Thyroid gland (tissue), 4 donors: ENCODE measurements at regions not wholly inside any gene's neighbourhood (a gene's known extent, or its start where the extent isn't known, plus 50 kb on each side); places are given as distances from the start of the nearest gene placed in this dataset.

Experiments used
- DNase-seq, 2 donors: peaks; one replicate each; pipeline ENCODE4 v3.0.0-alpha.2; 2019
- H3K27ac ChIP-seq, 3 donors: fragments of 200-600 bp; sonication (generic); 1 replicate in 2 of 3; 2 replicates in 1 of 3; pipeline ENCODE4 v1.5.1; 2016 to 2019; ENCODE audit warnings: mild to moderate bottlenecking in 1 of 3, moderate library complexity in 1 of 3
- H3K27me3 ChIP-seq: fragments of 200-600 bp; sonication (generic); one replicate; pipeline ENCODE4 v1.5.1; 2019
- H3K36me3 ChIP-seq, 2 donors: fragments of 200-600 bp; sonication (generic); one replicate each; pipeline ENCODE4 v1.5.1; 2016 to 2019
- H3K4me1 ChIP-seq, 2 donors: fragments of 200-600 bp; sonication (generic); one replicate each; pipeline ENCODE4 v1.5.1; 2017 to 2019
- H3K4me3 ChIP-seq, 3 donors: fragments of 200-600 bp; sonication (generic); replicated peaks in 1 of 3; 1 replicate in 2 of 3; 2 replicates in 1 of 3; pipeline ENCODE4 v1.5.1; 2016; ENCODE audit warnings: mild to moderate bottlenecking in 1 of 3
- H3K9me3 ChIP-seq: fragments of 200-600 bp; sonication (generic); one replicate; pipeline ENCODE4 v1.5.1; 2017
- CTCF ChIP-seq, 6 experiments: fragments of 200-600 bp in 3 of 6; fragments of 450-650 bp in 3 of 6; sonication (generic) in 3 of 6; IDR thresholded peaks; one replicate each; pipeline ENCODE4 v1.5.1; 2016 to 2019; ENCODE audit warnings: antibody characterized with exemption in 6 of 6, mild to moderate bottlenecking in 2 of 6, inconsistent platforms in 1 of 6, moderate library complexity in 1 of 6
- POLR2A ChIP-seq, 2 donors: fragments of 450-650 bp; IDR thresholded peaks; one replicate each; pipeline ENCODE4 v1.6.1; 2017; ENCODE audit warnings: antibody characterized with exemption in 2 of 2, mild to moderate bottlenecking in 2 of 2, moderate library complexity in 1 of 2
- WGBS, 2 donors: methylation state at CpG; one replicate each; pipeline ENCODE4 v1.1.5; 2017; 5-methylcytosine and 5-hydroxymethylcytosine counted together
- intact Hi-C: fragments of 100-400 bp; cut with DNase I; formaldehyde crosslinking; loops from one replicate; pipeline ENCODE4 v1.15.1; 2023

- intact Hi-C loops: no loop called here
- WGBS, 2 donors: 85 to 96% methylated on average over 5 of the region's 5 CpGs
- no peaks in the 10 kb centered on the region for H3K27me3 ChIP-seq
- H3K4me3 ChIP-seq: no peak overlapping the region
- no peak overlapping the region for H3K27ac ChIP-seq
- H3K4me1 ChIP-seq: no peaks in the 10 kb centered on the region
- TF ChIP-seq POLR2A (IDR thresholded peaks at IDR 0.05) (no peak), CTCF (IDR thresholded peaks at IDR 0.05) (no peak)
- H3K9me3 ChIP-seq: no peaks in the 10 kb centered on the region
- no peaks in the 10 kb centered on the region for H3K36me3 ChIP-seq
- DNase-seq: no peak
These were observed 1501.1 kb upstream of the PIK3C3 start for GRCh38 chr18:40453903-40454302.

- H3K4me1 ChIP-seq: no peaks in the 10 kb centered on the region
- H3K9me3 ChIP-seq: no peaks in the 10 kb centered on the region
- WGBS, 2 donors: 41 to 62% methylated on average over 2 of the region's 2 CpGs
- no peak overlapping the region for H3K27ac ChIP-seq
- intact Hi-C loops: no loop called here
- TF ChIP-seq CTCF (IDR thresholded peaks at IDR 0.05): no peak
- TF ChIP-seq POLR2A (IDR thresholded peaks at IDR 0.05): no peak
- no peak for DNase-seq
- no peaks in the 10 kb centered on the region for H3K36me3 ChIP-seq
- no peak overlapping the region for H3K4me3 ChIP-seq
- H3K27me3 ChIP-seq: no peaks in the 10 kb centered on the region
These were observed 1502.4 kb upstream of the PIK3C3 start for GRCh38 chr18:40452599-40452998.

- no peaks in the 10 kb centered on the region for H3K9me3 ChIP-seq
- no peak for DNase-seq
- H3K4me1 ChIP-seq: no peaks in the 10 kb centered on the region
- TF ChIP-seq CTCF (IDR thresholded peaks at IDR 0.05) (no peak), POLR2A (IDR thresholded peaks at IDR 0.05) (no peak)
- no peaks in the 10 kb centered on the region for H3K27me3 ChIP-seq
- no peaks in the 10 kb centered on the region for H3K36me3 ChIP-seq
- H3K4me3 ChIP-seq: no peak overlapping the region
- intact Hi-C loops: no loop called here
- H3K27ac ChIP-seq: no peak overlapping the region
These were observed 1504.3 kb upstream of the PIK3C3 start for GRCh38 chr18:40450751-40451150.

GRCh38 chr18:40447820-40448219 lies 1507.2 kb upstream of the PIK3C3 start:
- H3K4me3 ChIP-seq: no peak overlapping the region
- TF ChIP-seq POLR2A (IDR thresholded peaks at IDR 0.05) (no peak), CTCF (IDR thresholded peaks at IDR 0.05) (no peak)
- WGBS, 2 donors: 73 to 89% methylated on average over 1 of the region's 1 CpG
- H3K4me1 ChIP-seq: no peaks in the 10 kb centered on the region
- intact Hi-C loops: no loop called here
- DNase-seq: no peak
- H3K9me3 ChIP-seq: no peaks in the 10 kb centered on the region
- H3K27me3 ChIP-seq: no peaks in the 10 kb centered on the region
- H3K27ac ChIP-seq: no peak overlapping the region
- H3K36me3 ChIP-seq: no peaks in the 10 kb centered on the region

DNA sequence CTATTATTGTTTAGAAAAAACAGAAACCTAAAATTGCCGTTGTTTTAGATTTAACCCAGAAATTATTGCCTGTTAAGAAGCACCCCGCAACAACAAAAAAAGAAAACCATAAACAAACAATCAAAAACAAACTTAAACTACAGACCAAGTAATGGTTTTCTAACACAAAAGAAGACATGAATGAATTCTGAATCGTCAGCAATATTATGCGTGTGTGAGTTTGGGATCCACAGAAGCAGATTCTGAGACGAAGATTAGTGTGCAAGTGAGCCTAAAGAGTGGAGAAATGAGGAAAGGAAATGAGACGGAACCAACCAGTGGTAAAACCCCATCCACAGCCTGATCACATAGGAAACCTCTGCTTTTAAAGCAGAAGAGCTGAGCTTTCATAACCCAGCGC lies 1514.9 kb upstream of the PIK3C3 start:
- Histone ChIP-seq H3K4me1 (no peaks in the 10 kb centered on the region), H3K27ac (no peak overlapping the region), H3K4me3 (no peak overlapping the region), H3K9me3 (no peaks in the 10 kb centered on the region), H3K36me3 (no peaks in the 10 kb centered on the region), H3K27me3 (no peaks in the 10 kb centered on the region)
- WGBS, 2 donors: 93% methylated on average over 7 of the region's 7 CpGs
- intact Hi-C loops: no loop called here
- DNase-seq: no peak
- no peak for TF ChIP-seq POLR2A (IDR thresholded peaks at IDR 0.05)
- no peak for TF ChIP-seq CTCF (IDR thresholded peaks at IDR 0.05)
